GM21381 (cell line): ENCODE measurements at regions not wholly inside any gene's neighbourhood (a gene's known extent, or its start where the extent isn't known, plus 50 kb on each side); places are given as distances from the start of the nearest gene placed in this dataset.

Source experiments
- ATAC-seq: cut with Tn5 transposase; IDR thresholded peaks from one replicate; pipeline ENCODE4 v1.9.1; 2021; ENCODE audit warnings: mild to moderate bottlenecking, moderate library complexity; ENCODE audit not compliant: unreplicated experiment

- ATAC-seq = no peak
Observed at GRCh38 chr13:105345131-105345530, 1190.3 kb downstream of the EFNB2 start.

GRCh38 chr13:105343134-105343806 lies 1192.2 kb downstream of the EFNB2 start:
- ATAC-seq = no peak

- no peak for ATAC-seq
Observed at GRCh38 chr13:105342281-105342820, 1193.1 kb downstream of the EFNB2 start.

- ATAC-seq = no peak
Observed at GRCh38 chr13:105341758-105342157, 1193.7 kb downstream of the EFNB2 start.

- ATAC-seq = no peak
Observed at GRCh38 chr13:105341256-105341655, 1194.2 kb downstream of the EFNB2 start.

- no peak for ATAC-seq
Observed at GRCh38 chr13:105340061-105340606, 1195.3 kb downstream of the EFNB2 start.

GRCh38 chr13:105338773-105339172 lies 1196.7 kb downstream of the EFNB2 start:
- ATAC-seq = no peak

- ATAC-seq = no peak
Observed at GRCh38 chr13:105338006-105338405, 1197.5 kb downstream of the EFNB2 start.

- no peak for ATAC-seq
Observed at GRCh38 chr13:105336706-105337576, 1198.5 kb downstream of the EFNB2 start.

GRCh38 chr13:105334211-105334610 lies 1201.3 kb downstream of the EFNB2 start:
- no peak for ATAC-seq

- no peak for ATAC-seq
Observed at GRCh38 chr13:105333416-105333815, 1202.0 kb downstream of the EFNB2 start.

GRCh38 chr13:105329359-105329758 lies 1206.1 kb downstream of the EFNB2 start:
- no peak for ATAC-seq

GRCh38 chr13:105328212-105328611 lies 1207.2 kb downstream of the EFNB2 start:
- no peak for ATAC-seq

- ATAC-seq = no peak
Observed at GRCh38 chr13:105327581-105328126, 1207.8 kb downstream of the EFNB2 start.

GRCh38 chr13:105319875-105320274 lies 1215.6 kb downstream of the EFNB2 start:
- no peak for ATAC-seq

GRCh38 chr13:105316731-105317130 lies 1218.7 kb downstream of the EFNB2 start:
- ATAC-seq = no peak

GRCh38 chr13:105312906-105313305 lies 1222.6 kb downstream of the EFNB2 start:
- no peak for ATAC-seq

GRCh38 chr13:105311094-105311493 lies 1224.4 kb downstream of the EFNB2 start:
- ATAC-seq = no peak

- ATAC-seq = no peak
Observed at GRCh38 chr13:105307776-105308175, 1227.7 kb downstream of the EFNB2 start.

- ATAC-seq = no peak
Observed at GRCh38 chr13:105297839-105298238, 1237.6 kb downstream of the EFNB2 start.

GRCh38 chr13:105291987-105292386 lies 1243.5 kb downstream of the EFNB2 start:
- ATAC-seq = no peak
